ENCODE measurements at regions not wholly inside any gene's neighbourhood (a gene's known extent, or its start where the extent isn't known, plus 50 kb on each side); places are given as distances from the start of the nearest gene placed in this dataset.
"Not testable (repeated sequence)": the region's sequence is repeated elsewhere in the genome, so short reads cannot be mapped to it uniquely, and the experiment has no call there.

GRCh38 chrY:9619541-9619940 is 91.9 kb downstream of the TSPY10 start:
- no peak overlapping the region for H3K27ac ChIP-seq (ENCODE audit: low read depth in 1 of 3, low read length in 2 of 3)
- H3K4me3 ChIP-seq (ENCODE audit: low read depth in 1 of 3, low read length in 3 of 3): no peak overlapping the region
- H3K4me1 ChIP-seq (ENCODE audit: control insufficient read depth in 3 of 3, insufficient read depth in 2 of 3, low read depth in 1 of 3, low read length in 2 of 3): no peaks in the 10 kb centered on the region
- no peak for DNase-seq
- no peak for FAIRE-seq
- H3K9me3 ChIP-seq (ENCODE audit: control insufficient read depth in 2 of 2, insufficient read depth in 1 of 2, low read depth in 1 of 2, low read length in 1 of 2): peaks cover 0 to 3% of the 10 kb centered on the region in 2 donors
- WGBS, 3 donors: 80 to 86% methylated on average over 4 of the region's 4 CpGs; no CpG with 5 or more reads in 1 of the 3 donors
- no peaks in the 10 kb centered on the region for H3K27me3 ChIP-seq (ENCODE audit: control insufficient read depth in 3 of 3, insufficient read depth in 3 of 3, low read length in 3 of 3)
- no peaks in the 10 kb centered on the region for H3K36me3 ChIP-seq (ENCODE audit: control insufficient read depth in 3 of 3, insufficient read depth in 2 of 3, low read depth in 1 of 3, low read length in 3 of 3)

GRCh38 chrY:9623196-9623595 is 95.5 kb downstream of the TSPY10 start:
- no peak for DNase-seq
- Histone ChIP-seq H3K4me3 (ENCODE audit: low read depth in 1 of 3, low read length in 3 of 3) (no peak overlapping the region), H3K36me3 (ENCODE audit: control insufficient read depth in 3 of 3, insufficient read depth in 2 of 3, low read depth in 1 of 3, low read length in 3 of 3) (no peaks in the 10 kb centered on the region), H3K27me3 (ENCODE audit: control insufficient read depth in 3 of 3, insufficient read depth in 3 of 3, low read length in 3 of 3) (no peaks in the 10 kb centered on the region), H3K4me1 (ENCODE audit: control insufficient read depth in 3 of 3, insufficient read depth in 2 of 3, low read depth in 1 of 3, low read length in 2 of 3) (no peaks in the 10 kb centered on the region), H3K27ac (ENCODE audit: low read depth in 1 of 3, low read length in 2 of 3) (no peak overlapping the region), H3K9me3 (ENCODE audit: control insufficient read depth in 2 of 2, insufficient read depth in 1 of 2, low read depth in 1 of 2, low read length in 1 of 2) (peaks cover 0 to 4% of the 10 kb centered on the region in 2 donors)
- 88% methylated on average over 12 to 15 of the region's 15 CpGs; no CpG with 5 or more reads in 1 of the 3 donors for WGBS, 3 donors
- no peak for FAIRE-seq

GRCh38 chrY:9640595-9641132 is 113.0 kb downstream of the TSPY10 start:
- not testable (repeated sequence) for FAIRE-seq
- 69 to 84% methylated on average over 5 to 16 of the region's 28 CpGs; no CpG with 5 or more reads in 1 of the 3 donors for WGBS, 3 donors

GRCh38 chrY:9666204-9666603 is 138.5 kb downstream of the TSPY10 start:
- not testable (repeated sequence) for FAIRE-seq; DNase-seq; H3K9me3 ChIP-seq (ENCODE audit: control insufficient read depth in 2 of 2, insufficient read depth in 1 of 2, low read depth in 1 of 2, low read length in 1 of 2)

More at GRCh38 chrY:9640595-9641132, 113.0 kb downstream of the TSPY10 start:
- H3K9me3 ChIP-seq (ENCODE audit: control insufficient read depth in 2 of 2, insufficient read depth in 1 of 2, low read depth in 1 of 2, low read length in 1 of 2); H3K27ac ChIP-seq (ENCODE audit: low read depth in 1 of 3, low read length in 2 of 3); H3K36me3 ChIP-seq (ENCODE audit: control insufficient read depth in 3 of 3, insufficient read depth in 2 of 3, low read depth in 1 of 3, low read length in 3 of 3); H3K4me1 ChIP-seq (ENCODE audit: control insufficient read depth in 3 of 3, insufficient read depth in 2 of 3, low read depth in 1 of 3, low read length in 2 of 3); DNase-seq; H3K27me3 ChIP-seq (ENCODE audit: control insufficient read depth in 3 of 3, insufficient read depth in 3 of 3, low read length in 3 of 3); H3K4me3 ChIP-seq (ENCODE audit: low read depth in 1 of 3, low read length in 3 of 3): not testable (repeated sequence)

GRCh38 chrY:9692481-9692880 is 164.8 kb downstream of the TSPY10 start:
- not testable (repeated sequence) for FAIRE-seq; H3K4me3 ChIP-seq (ENCODE audit: low read depth in 1 of 3, low read length in 3 of 3); DNase-seq; H3K27me3 ChIP-seq (ENCODE audit: control insufficient read depth in 3 of 3, insufficient read depth in 3 of 3, low read length in 3 of 3); H3K36me3 ChIP-seq (ENCODE audit: control insufficient read depth in 3 of 3, insufficient read depth in 2 of 3, low read depth in 1 of 3, low read length in 3 of 3); H3K9me3 ChIP-seq (ENCODE audit: control insufficient read depth in 2 of 2, insufficient read depth in 1 of 2, low read depth in 1 of 2, low read length in 1 of 2); H3K27ac ChIP-seq (ENCODE audit: low read depth in 1 of 3, low read length in 2 of 3); H3K4me1 ChIP-seq (ENCODE audit: control insufficient read depth in 3 of 3, insufficient read depth in 2 of 3, low read depth in 1 of 3, low read length in 2 of 3)
- WGBS, 3 donors: no CpG with 5 or more reads among the region's 2 CpGs

More at GRCh38 chrY:9666204-9666603, 138.5 kb downstream of the TSPY10 start:
- H3K4me3 ChIP-seq (ENCODE audit: low read depth in 1 of 3, low read length in 3 of 3); H3K4me1 ChIP-seq (ENCODE audit: control insufficient read depth in 3 of 3, insufficient read depth in 2 of 3, low read depth in 1 of 3, low read length in 2 of 3); H3K27ac ChIP-seq (ENCODE audit: low read depth in 1 of 3, low read length in 2 of 3); H3K36me3 ChIP-seq (ENCODE audit: control insufficient read depth in 3 of 3, insufficient read depth in 2 of 3, low read depth in 1 of 3, low read length in 3 of 3); H3K27me3 ChIP-seq (ENCODE audit: control insufficient read depth in 3 of 3, insufficient read depth in 3 of 3, low read length in 3 of 3): not testable (repeated sequence)

GRCh38 chrY:9716932-9717331 is 189.3 kb downstream of the TSPY10 start:
- no CpG with 5 or more reads among the region's 3 CpGs for WGBS, 3 donors
- H3K36me3 ChIP-seq (ENCODE audit: control insufficient read depth in 3 of 3, insufficient read depth in 2 of 3, low read depth in 1 of 3, low read length in 3 of 3); DNase-seq; FAIRE-seq; H3K4me3 ChIP-seq (ENCODE audit: low read depth in 1 of 3, low read length in 3 of 3); H3K4me1 ChIP-seq (ENCODE audit: control insufficient read depth in 3 of 3, insufficient read depth in 2 of 3, low read depth in 1 of 3, low read length in 2 of 3); H3K27ac ChIP-seq (ENCODE audit: low read depth in 1 of 3, low read length in 2 of 3); H3K9me3 ChIP-seq (ENCODE audit: control insufficient read depth in 2 of 2, insufficient read depth in 1 of 2, low read depth in 1 of 2, low read length in 1 of 2); H3K27me3 ChIP-seq (ENCODE audit: control insufficient read depth in 3 of 3, insufficient read depth in 3 of 3, low read length in 3 of 3): not testable (repeated sequence)

- not testable (repeated sequence) for DNase-seq; FAIRE-seq; H3K4me1 ChIP-seq (ENCODE audit: control insufficient read depth in 3 of 3, insufficient read depth in 2 of 3, low read depth in 1 of 3, low read length in 2 of 3); H3K4me3 ChIP-seq (ENCODE audit: low read depth in 1 of 3, low read length in 3 of 3); H3K27me3 ChIP-seq (ENCODE audit: control insufficient read depth in 3 of 3, insufficient read depth in 3 of 3, low read length in 3 of 3); H3K36me3 ChIP-seq (ENCODE audit: control insufficient read depth in 3 of 3, insufficient read depth in 2 of 3, low read depth in 1 of 3, low read length in 3 of 3); H3K27ac ChIP-seq (ENCODE audit: low read depth in 1 of 3, low read length in 2 of 3); H3K9me3 ChIP-seq (ENCODE audit: control insufficient read depth in 2 of 2, insufficient read depth in 1 of 2, low read depth in 1 of 2, low read length in 1 of 2)
- WGBS, 3 donors: no CpG with 5 or more reads among the region's 1 CpG
Observed at GRCh38 chrY:9718803-9719202, 191.1 kb downstream of the TSPY10 start.

GRCh38 chrY:9719616-9720015 is 191.9 kb downstream of the TSPY10 start:
- no CpG with 5 or more reads among the region's 3 CpGs for WGBS, 3 donors

GRCh38 chrY:9737626-9738025 is 209.9 kb downstream of the TSPY10 start:
- FAIRE-seq; H3K9me3 ChIP-seq (ENCODE audit: control insufficient read depth in 2 of 2, insufficient read depth in 1 of 2, low read depth in 1 of 2, low read length in 1 of 2); H3K4me3 ChIP-seq (ENCODE audit: low read depth in 1 of 3, low read length in 3 of 3); H3K27ac ChIP-seq (ENCODE audit: low read depth in 1 of 3, low read length in 2 of 3); DNase-seq; H3K27me3 ChIP-seq (ENCODE audit: control insufficient read depth in 3 of 3, insufficient read depth in 3 of 3, low read length in 3 of 3); H3K36me3 ChIP-seq (ENCODE audit: control insufficient read depth in 3 of 3, insufficient read depth in 2 of 3, low read depth in 1 of 3, low read length in 3 of 3); H3K4me1 ChIP-seq (ENCODE audit: control insufficient read depth in 3 of 3, insufficient read depth in 2 of 3, low read depth in 1 of 3, low read length in 2 of 3): not testable (repeated sequence)
- WGBS, 3 donors: no CpG with 5 or more reads among the region's 4 CpGs

More at GRCh38 chrY:9719616-9720015, 191.9 kb downstream of the TSPY10 start:
- H3K4me1 ChIP-seq (ENCODE audit: control insufficient read depth in 3 of 3, insufficient read depth in 2 of 3, low read depth in 1 of 3, low read length in 2 of 3); H3K4me3 ChIP-seq (ENCODE audit: low read depth in 1 of 3, low read length in 3 of 3); FAIRE-seq; DNase-seq; H3K9me3 ChIP-seq (ENCODE audit: control insufficient read depth in 2 of 2, insufficient read depth in 1 of 2, low read depth in 1 of 2, low read length in 1 of 2); H3K36me3 ChIP-seq (ENCODE audit: control insufficient read depth in 3 of 3, insufficient read depth in 2 of 3, low read depth in 1 of 3, low read length in 3 of 3); H3K27me3 ChIP-seq (ENCODE audit: control insufficient read depth in 3 of 3, insufficient read depth in 3 of 3, low read length in 3 of 3); H3K27ac ChIP-seq (ENCODE audit: low read depth in 1 of 3, low read length in 2 of 3): not testable (repeated sequence)

Data from small intestine (tissue), 7 donors.